ENCODE measurements at regions not wholly inside any gene's neighbourhood (a gene's known extent, or its start where the extent isn't known, plus 50 kb on each side); places are given as distances from the start of the nearest gene placed in this dataset.
A peak's percentile ranks its signal among the peaks of the same experiment; 100 is the strongest.

- DNase-seq, result no peak
Observed at GRCh38 chr14:39939023-39939422, 506.8 kb upstream of the FBXO33 start.

- DNase-seq, result no peak
Observed at GRCh38 chr14:39912192-39913100, 480.2 kb upstream of the FBXO33 start.

DNA sequence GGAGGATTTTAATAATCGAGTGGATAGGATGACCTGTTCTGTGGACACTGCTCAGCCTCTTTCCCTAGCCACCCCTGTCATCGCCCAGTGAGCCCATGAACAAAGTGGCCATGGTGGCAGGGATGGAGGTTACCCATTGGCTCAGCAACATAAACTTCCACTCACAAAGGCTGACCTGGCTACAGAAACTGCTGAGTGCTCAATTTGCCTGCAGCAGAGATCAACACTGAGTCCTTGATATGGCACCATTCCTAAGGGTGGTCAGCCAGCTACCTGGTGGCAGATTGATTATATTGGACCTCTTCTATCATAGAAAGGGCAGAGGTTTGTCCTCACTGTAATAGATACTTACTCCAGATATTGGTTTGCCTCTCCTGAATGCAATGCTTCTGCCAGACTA is 465.4 kb upstream of the FBXO33 start:
- no peak for DNase-seq

DNA sequence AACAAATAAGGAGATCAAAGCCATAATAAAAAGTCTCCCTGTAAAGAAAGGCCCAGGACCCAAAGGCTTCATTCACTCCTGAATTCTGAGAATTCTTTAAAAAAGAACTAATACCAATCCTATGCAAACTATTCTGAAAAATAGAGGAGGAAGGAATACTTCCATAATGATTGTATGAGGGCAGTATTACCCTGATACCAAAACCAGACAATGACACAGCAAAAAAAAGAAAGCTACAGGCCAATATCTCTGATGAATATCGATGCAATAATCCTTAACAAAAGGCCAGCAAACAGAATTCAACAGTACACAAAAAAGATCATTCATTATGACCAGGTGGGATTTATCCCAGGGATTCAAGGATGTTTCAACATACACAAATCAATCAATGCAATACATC is 457.8 kb upstream of the FBXO33 start:
- DNase-seq, result no peak

GRCh38 chr14:39884091-39884490 is 451.9 kb upstream of the FBXO33 start:
- DNase-seq, result no peak

DNA sequence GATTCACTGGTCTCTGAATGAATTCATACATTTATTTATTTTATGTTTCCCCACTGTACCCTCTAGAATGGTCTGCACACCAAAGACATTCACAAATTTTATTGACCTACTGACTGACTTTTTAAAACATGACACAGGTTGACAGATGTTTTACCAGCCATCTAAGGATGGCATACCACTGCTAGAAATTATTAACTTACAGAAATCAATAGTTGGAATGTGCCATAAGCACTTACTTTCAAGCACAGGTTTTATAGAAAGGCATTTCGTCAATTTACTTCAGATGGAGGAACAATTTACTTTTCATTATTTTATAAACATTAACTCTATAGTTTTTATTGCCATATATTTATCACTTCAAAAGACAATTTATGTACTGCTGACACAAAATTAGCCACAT is 448.7 kb upstream of the FBXO33 start:
- DNase-seq, result no peak

- DNase-seq, result no peak
Observed at GRCh38 chr14:39880106-39880695, 448.0 kb upstream of the FBXO33 start.

DNA sequence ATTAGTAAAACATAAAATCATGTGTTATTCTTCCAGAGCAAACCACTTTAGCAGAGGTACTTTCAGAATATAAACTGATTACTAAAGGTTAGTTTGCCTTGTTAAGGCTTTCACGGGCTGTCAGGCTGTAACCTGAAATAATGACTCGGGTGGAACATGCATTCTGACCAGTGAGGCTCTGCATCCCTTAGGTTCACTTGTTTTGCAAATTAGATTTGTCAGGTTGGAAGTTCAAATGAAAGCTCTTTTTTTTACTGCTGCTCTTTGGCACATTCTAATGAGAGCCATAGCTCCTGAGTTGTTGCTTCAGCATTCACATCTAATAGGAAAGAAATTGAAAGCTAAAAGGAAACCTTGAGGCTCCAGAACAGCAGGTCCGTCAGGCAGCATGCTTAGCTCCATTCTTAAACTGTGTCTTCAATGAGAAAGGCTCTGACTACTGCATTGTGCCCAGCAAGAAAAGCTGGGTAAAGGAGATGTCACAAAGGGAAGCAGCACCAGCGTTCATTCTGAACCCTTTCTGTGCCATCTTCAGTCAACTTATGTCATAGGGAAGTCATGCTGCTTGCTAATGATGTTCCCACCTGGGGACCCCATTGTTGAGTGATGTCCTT is 445.5 kb upstream of the FBXO33 start:
- no peak for DNase-seq

- DNase-seq, result no peak
Observed at GRCh38 chr14:39876916-39877315, 444.7 kb upstream of the FBXO33 start.

GRCh38 chr14:39875028-39875427 is 442.8 kb upstream of the FBXO33 start:
- DNase-seq, result no peak

GRCh38 chr14:39873791-39874190 is 441.6 kb upstream of the FBXO33 start:
- DNase-seq, result no peak

DNA sequence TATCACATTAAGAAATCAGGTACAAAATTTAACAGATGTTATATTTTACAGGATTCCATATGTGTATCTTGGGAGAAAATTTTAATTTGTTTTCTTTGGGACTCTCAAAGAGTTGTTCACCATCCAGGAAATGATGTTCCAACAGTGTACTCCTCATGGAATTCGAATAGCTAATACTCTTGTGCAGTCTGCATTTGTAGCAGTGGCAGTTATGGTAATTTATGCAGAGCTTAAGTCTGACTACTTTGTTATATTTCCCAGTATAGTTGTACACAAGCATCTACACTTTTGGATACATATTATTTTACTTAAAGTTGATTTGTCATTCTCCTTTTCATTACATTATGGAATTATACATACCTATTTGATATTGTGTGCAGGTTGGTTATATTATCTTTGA is 436.7 kb upstream of the FBXO33 start:
- no peak for DNase-seq

DNA sequence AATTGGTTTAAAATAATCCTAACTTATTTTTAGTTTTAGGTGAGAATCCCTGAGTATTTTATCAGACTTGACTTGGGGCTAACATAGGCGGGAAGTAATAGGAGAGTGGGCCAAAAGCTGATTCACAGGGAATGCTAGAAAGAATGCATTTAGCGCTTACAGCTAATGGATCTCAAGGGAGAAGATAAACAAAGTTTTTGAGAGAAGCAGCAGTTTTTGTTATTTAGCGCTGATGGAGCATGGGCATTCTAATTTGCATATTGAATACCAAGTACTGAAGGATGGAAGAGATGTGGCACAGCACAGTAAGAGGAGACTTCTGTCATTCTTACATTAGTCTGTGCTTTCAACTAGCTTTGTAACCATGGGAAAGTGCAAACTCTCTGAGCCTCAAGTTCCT is 436.0 kb upstream of the FBXO33 start:
- no peak for DNase-seq

GRCh38 chr14:39863441-39863840 is 431.2 kb upstream of the FBXO33 start:
- no peak for DNase-seq

DNA sequence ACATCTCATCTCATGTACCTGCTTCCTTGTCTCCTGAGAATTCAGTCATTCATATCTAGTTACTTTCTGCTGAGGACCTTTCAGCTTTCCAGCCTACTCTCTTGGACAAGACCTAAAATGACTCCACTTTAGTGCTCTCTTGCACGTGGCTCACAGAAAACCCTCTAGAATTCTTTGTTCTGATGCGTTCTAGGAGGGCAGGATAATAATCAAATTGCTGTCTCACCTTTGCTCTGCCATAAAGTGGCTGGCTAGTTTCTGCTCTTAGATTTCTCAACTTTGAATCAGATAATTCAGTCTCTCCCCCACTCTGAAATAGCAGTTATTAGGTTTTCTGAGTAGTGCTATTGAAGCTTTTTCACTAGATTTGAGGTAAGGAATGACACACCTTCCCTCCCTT is 429.5 kb upstream of the FBXO33 start:
- DNase-seq, result no peak

DNA sequence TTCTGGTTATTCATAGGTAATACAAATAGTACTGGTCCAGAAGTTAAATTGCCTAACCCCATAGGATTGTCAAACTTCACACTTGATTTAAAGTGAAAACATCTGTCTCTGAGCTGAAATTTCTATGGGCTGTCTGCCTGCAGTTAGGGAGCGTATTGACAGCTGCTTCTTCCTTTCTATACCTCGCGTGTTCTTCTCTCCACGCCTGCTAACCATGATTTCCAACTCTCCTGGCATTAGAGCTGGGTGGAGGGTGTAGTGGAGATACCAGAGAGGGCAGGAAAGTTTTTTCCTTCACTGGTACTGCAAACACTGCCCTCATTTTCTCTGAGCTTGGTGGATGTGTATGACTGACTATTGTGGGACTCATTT is 429.0 kb upstream of the FBXO33 start:
- DNase-seq, result no peak

GRCh38 chr14:39860596-39861228 is 428.5 kb upstream of the FBXO33 start:
- DNase-seq, result no peak

DNA sequence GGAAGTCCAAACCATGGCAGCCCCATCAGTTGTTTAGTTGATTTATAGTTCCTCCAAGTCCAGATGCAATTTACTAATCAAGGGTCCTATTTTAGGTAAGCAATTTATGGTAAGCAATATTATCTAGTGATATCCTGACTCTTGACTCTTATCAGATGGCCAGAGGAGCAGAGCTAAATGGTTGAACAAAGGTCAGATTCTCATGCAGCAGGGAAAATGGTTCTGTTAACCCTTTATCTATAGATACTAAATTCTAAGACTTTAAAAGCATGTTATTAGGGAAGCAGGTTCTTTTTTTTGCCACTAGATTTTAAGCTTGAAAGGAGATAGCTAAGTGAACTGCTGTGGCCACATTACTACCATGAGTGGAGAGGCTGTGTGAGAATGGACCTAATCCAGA is 427.1 kb upstream of the FBXO33 start:
- no peak for DNase-seq

- no peak for DNase-seq
Observed at GRCh38 chr14:39857376-39858055, 425.3 kb upstream of the FBXO33 start.

DNA sequence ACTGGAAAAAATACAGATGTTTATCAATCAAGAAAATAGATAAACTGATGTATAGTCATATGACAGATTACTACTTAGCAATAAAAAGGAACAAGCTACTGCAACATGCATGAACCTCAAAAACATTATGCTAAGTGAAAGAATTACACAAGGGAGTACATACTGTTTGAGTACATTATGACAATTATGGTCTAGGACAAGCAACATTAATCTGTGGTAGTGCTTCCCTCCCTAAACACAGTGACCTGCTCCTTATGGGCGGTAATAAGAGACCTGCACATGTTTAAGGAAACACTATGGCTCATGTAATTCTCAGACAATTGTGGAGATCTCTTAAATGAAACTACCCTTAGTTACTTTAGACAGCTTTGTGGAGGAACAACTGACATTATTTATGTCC is 421.2 kb upstream of the FBXO33 start:
- DNase-seq, result peak; percentile 28

DNA sequence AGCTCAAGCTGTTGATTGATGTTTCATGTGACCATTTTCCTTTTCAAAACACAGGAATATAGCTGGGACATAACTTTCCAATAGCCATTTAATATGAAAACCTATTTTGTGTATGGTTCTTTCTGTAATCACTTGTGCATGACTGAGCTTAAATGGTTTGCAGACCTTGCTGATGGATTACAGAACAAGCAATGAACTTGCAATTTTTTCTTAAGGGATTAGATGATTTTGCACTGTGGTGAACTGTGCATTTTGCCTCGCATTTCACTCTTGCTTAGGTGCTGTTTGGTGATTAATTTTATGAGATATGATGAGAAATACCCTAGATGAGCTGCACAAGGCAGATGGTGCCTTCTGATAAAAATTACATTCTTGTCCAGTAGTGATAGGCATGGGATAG is 419.0 kb upstream of the FBXO33 start:
- no peak for DNase-seq

- no peak for DNase-seq
Observed at GRCh38 chr14:39847852-39848251, 415.6 kb upstream of the FBXO33 start.

GRCh38 chr14:39847194-39847593 is 415.0 kb upstream of the FBXO33 start:
- DNase-seq, result no peak
